CD4-positive, alpha-beta T cell treated with Interleukin-17A for 1 hour (primary cell): ENCODE measurements at regions not wholly inside any gene's neighbourhood (a gene's known extent, or its start where the extent isn't known, plus 50 kb on each side); places are given as distances from the start of the nearest gene placed in this dataset.
"Not testable (repeated sequence)": the region's sequence is repeated elsewhere in the genome, so short reads cannot be mapped to it uniquely, and the experiment has no call there.

Experiments
- DNase-seq: peaks from one replicate; pipeline ENCODE4 v3.0.0-alpha.2; 2020

DNA sequence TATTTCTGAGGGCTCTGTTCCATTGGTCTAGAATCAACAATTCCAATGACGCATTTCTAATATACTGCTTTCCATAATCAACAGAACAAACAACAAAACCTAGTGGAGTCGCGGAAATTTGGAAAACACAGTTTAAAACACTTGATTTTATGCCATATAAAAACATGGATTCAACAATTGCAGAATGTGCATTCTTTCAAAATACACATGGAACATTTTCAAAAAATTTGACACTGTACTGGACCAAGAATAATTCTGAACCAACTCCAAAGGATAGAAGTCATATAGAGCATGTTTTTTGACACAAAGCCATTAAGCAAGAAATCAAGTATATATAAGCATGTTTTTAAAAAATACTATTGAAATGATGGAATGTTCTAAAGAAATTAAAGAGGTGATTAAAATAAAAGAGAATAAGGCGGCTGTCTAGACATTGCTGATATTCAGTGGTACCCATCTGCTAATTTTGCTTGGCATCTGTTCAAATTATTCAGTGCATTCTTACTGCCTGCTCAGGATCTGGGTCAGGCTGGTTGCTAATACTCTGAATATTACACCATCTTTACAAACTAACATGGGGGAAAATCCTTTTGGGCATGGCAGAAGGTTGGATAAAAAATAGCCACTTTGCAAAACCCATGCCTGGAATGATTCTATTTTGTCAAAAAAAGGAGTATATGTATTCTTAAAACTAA, 221.3 kb downstream of the NPR3 start:
- no peak for DNase-seq

DNA sequence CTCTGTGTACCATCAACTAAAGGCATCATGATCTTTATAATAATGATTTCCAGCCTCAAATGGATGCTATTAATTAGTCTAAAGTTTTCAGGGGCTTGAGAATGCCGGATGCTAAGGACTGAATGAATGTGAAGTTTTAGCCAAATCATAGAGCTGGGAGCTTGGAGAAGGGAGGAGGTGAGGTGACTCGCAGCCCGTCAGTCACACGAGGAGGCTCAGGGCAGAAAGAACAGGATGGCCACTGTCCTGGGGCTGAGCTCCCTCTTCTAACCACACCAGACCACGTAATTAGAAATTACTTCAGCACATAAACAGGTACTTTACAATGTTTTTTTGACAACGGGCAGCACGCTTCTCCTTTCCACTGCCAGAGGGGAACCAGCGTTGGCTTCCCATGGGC, 222.6 kb downstream of the NPR3 start:
- no peak for DNase-seq

DNA sequence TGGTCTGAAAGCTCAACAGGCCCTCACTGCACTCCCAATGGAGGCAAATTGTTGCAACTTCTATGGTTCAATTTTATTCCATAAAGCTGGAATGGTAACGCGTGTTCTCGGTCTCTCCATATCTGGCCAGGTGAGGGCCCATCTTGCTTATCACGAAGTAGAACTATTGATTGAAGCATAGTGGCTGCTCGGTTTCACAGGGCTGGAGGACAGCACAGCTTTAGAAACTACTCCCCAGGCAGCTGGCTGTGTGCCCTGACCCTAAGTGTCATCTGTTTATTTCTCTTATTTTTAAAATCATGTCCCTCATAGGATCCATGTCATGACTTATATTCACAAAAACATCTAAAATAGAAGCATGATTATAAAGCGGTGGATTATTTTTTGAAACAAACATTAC, 223.4 kb downstream of the NPR3 start:
- no peak for DNase-seq

DNA sequence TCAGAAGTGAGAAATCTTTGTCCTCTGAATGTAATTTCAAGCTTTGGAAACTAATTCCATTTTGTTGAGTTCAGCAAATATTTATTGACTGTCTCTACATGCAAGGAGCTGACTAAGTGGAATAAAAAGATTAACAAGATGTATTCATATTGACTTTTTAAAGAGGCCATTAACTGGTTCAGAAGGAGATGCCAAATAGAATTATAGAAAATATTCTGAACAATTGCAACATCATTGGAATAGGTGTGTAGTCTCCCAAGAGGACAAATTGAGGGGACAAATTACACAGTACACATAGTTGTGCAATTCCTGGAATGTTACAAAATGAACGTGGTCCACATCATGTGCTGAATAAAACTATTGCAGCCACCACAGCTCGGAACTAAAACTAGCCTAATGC, 224.2 kb downstream of the NPR3 start:
- no peak for DNase-seq

DNA sequence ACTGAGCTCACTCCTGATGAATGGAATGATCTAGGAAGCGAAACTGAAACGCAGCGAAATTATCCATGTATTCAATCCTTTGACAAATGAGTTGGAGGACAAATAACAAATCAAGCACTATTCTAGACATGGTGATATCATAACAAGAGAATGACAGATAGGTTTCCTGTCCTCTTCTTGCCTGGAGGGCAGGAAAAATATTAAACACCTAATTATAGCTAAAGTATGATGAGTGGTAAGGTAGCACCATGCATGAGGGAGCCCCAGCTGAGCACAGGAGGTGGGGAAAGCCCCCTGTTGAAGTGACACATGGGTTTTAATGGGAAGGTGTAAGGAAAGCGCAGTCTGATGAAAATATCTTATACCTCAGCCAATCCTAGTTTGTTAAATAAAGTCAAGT, 225.2 kb downstream of the NPR3 start:
- DNase-seq, result no peak

GRCh38 chr5:32942225-32942989, 231.3 kb downstream of the NPR3 start:
- no peak for DNase-seq

DNA sequence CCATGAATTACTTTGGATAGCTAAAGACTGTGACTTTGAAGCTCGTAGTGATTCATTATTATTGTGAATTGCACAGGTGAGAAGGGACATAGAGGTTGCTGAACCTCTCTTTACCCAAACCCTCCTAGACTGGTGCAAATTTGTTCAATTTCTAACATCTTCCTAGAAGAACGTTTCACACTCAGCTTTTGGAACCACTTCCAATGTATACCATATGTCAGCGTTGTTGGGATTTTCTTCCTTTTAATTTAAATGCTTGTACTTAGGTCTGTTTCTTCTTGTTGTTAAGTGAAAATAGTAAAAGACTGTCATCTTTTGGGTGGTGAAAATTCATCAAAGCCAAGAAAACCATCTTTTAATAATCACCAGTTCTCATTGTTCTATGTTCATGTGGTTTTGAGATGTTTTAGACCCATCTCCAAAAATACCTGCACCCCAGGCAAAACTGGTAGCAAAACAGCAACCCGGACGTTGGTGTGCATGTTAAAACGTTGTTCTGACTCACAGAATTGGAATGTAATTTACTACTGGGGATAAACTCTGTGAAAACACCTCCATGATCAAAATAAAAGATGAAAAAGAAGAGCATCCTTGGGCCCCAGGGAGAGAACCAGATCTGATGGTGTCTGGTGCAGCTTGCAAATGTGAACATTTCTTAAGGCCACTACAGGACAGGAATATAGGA, 238.3 kb downstream of the NPR3 start:
- DNase-seq, result no peak

GRCh38 chr5:32951003-32951402, 239.9 kb downstream of the NPR3 start:
- no peak for DNase-seq

GRCh38 chr5:32951878-32952277, 240.8 kb downstream of the NPR3 start:
- DNase-seq, result no peak

DNA sequence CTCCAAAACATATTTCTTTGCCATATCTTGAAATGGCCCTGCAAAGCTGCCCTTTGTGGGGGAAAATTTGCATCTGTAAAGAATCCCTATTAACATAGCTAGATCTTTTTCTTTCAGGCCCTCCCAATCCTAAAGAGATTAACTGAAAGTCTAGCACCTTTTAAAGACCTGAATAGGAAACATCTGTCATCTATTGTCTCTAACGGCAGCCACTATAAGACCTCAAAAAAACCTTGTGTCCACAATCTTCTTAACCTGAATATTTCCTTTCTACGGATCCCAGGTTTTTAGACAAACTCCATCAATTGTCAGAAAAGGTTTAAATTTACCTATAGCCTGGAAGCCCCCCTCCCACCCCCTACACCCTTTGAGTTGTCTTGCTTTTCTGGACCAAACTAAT, 241.3 kb downstream of the NPR3 start:
- DNase-seq, result not testable (repeated sequence)

GRCh38 chr5:32953694-32954093, 242.6 kb downstream of the NPR3 start:
- no peak for DNase-seq

DNA sequence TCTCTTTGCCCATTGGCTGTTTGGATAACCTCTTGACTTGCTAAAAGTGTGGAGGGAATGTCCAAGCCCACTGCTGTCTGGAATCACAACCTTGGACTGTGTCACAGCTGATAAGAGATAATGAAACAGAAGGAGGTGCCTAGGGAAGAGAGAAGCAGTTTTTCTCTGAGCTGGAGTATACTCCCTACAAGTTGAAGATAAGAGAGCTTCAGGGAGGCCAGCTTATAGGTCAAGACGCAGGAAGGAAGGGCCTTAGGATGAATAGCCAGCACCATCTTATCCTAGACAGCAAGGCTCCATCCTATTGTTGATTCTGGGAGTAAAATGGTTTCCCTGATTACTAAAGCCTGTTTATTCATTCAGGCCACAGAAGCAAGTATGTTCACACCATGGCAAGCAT, 244.7 kb downstream of the NPR3 start:
- no peak for DNase-seq

DNA sequence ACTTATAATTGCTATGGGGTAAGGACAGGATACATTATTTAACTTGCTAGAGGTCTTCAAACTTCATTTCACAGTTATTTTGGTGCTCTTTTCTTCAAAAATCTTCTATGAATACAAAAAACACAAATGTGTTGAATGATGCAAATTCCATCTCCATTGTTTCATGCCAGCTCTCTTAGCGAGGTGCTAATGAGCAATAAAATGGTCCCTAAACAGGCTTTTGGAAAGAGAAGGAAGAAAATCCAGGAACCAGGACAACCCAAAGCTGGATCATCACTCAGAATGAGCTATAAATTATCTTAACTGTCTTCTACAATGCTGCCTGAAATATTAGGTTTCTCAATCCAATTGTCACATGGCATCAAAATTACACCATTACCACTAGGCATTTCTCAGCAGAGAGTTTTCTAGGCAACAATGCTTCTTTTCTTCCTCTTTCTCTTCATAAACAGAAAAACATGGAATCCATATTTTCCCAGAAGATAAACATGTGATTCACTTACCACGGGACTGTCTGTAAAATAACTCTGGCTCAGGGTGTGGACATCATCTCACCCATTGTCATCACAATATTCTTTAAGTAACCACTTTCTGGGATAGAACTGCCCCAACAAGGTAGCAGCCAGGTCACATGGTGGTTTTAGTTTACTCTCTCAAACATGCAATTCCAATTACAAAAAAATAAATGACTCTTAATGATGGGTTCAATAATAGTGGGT, 249.4 kb downstream of the NPR3 start:
- DNase-seq, result no peak

DNA sequence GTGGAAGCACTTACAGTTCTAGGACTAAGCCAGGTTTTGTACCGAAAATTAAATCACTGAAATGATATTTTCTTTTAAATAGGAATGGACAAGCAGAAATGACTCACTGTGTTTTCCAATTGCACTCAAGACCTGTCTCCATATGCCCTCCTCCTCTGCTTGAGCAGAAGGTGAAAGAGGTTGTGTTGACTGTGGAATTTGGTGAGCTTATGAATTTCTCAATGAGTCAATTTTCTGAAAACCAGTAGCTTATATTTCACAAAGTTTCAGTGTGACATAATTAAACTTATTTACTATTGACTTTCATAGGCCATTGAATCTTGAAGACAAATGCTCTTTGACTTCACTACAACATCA, 249.9 kb downstream of the NPR3 start:
- DNase-seq, result no peak

DNA sequence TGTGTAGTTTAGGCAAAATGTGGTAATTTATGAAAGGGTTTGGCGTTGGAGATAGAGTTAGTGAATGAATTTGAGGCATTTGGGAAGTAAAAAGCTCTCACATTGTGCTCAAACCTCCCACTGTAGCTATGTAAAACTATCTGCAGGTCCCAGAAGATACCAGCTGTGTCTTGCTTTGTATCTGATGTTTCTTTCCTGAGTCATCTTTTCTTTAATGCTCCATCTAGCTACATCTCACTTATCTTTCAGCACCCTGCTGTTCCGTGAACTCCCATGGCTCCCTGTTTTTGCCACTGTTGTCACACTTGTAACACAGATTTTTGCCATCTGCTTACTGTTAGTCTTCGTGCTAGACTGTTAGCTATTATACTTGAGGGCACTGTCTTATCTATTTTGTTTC, 253.1 kb downstream of the NPR3 start:
- no peak for DNase-seq

DNA sequence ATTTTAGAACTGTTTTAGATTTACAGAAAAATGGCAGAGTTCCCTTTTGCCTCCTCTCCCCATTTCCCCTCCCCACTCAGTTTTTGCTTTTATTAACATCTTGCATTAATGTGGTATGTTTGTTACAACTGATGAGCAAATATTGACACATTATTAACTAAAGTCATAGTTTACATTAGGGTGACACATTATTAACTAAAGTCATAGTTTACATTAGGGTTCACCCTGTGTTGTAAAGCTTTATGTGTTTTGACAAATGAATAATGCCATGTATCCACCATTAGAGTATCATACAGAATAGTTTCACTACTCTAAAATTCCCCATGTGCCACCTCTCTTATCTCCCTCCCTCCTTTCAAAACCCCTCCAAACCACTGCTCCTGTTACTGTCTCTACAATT, 262.5 kb downstream of the NPR3 start:
- no peak for DNase-seq

- DNase-seq, result no peak
Observed at GRCh38 chr5:32975656-32976375, 264.7 kb downstream of the NPR3 start.

GRCh38 chr5:32981061-32981460, 269.9 kb downstream of the NPR3 start:
- DNase-seq, result no peak

GRCh38 chr5:32984851-32985610, 273.9 kb downstream of the NPR3 start:
- DNase-seq, result no peak

DNA sequence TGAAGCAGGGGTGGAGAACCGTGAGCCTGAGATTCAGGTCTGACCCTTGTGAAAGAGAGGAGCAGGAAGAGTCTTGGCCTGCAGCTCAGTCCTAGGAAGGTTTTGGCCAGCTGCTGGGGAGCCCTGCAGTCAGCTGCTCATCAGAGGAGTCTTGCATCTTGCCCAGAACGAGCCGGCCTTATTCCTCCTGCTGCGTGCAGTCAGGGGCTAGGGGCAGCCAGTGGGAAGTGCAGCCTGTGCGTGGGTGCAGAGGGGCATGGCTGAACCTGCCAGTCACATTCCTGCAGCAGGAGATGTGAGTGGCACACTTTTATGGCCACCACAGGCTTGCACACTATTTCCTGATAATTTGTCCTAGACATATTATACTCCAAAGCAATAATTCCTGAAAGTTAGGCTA, 278.7 kb downstream of the NPR3 start:
- no peak for DNase-seq

- DNase-seq, result no peak
Observed at GRCh38 chr5:32990593-32991420, 279.7 kb downstream of the NPR3 start.
